Peyer's patch (tissue), 4 donors: ENCODE measurements at regions not wholly inside any gene's neighbourhood (a gene's known extent, or its start where the extent isn't known, plus 50 kb on each side); places are given as distances from the start of the nearest gene placed in this dataset.

Source experiments
- DNase-seq, 3 donors: peaks; one replicate each; pipeline ENCODE4 v3.0.0-alpha.2; 2017 to 2019
- H3K27ac ChIP-seq, 4 donors: fragments of 200-600 bp; sonication (generic); one replicate each; pipeline ENCODE4 v1.5.1; 2016 to 2019
- H3K27me3 ChIP-seq, 2 donors: fragments of 200-600 bp; sonication (generic); one replicate each; pipeline ENCODE4 v1.5.1; 2019
- H3K36me3 ChIP-seq, 3 donors: fragments of 200-600 bp; sonication (generic); one replicate each; pipeline ENCODE4 v1.5.1; 2016 to 2019
- H3K4me1 ChIP-seq, 4 donors: fragments of 200-600 bp; sonication (generic); one replicate each; pipeline ENCODE4 v1.5.1; 2016 to 2019
- H3K4me3 ChIP-seq, 4 donors: fragments of 200-600 bp; sonication (generic); 1 replicate in 3 of 4; 2 replicates in 1 of 4; pipeline ENCODE4 v1.5.1; 2016 to 2019; ENCODE audit warnings: mild to moderate bottlenecking in 1 of 4
- H3K9me3 ChIP-seq, 4 donors: fragments of 200-600 bp; sonication (generic); one replicate each; pipeline ENCODE4 v1.5.1; 2016 to 2019; ENCODE audit warnings: mild to moderate bottlenecking in 1 of 4
- POLR2A ChIP-seq, 2 donors: fragments of 450-650 bp; IDR thresholded peaks; one replicate each; pipeline ENCODE4 v1.5.1; 2017; ENCODE audit warnings: antibody characterized with exemption in 2 of 2, mild to moderate bottlenecking in 2 of 2, moderate library complexity in 2 of 2
- TF ChIP-seq, protein P1 (sequence below), 6 experiments: fragments of 450-650 bp in 4 of 6; fragments of 200-600 bp in 2 of 6; sonication (generic) in 1 of 6; IDR thresholded peaks; one replicate each; pipeline ENCODE4 v1.5.1; 2017 to 2019; ENCODE audit warnings: antibody characterized with exemption in 6 of 6, mild to moderate bottlenecking in 3 of 6, moderate library complexity in 1 of 6

DNA sequence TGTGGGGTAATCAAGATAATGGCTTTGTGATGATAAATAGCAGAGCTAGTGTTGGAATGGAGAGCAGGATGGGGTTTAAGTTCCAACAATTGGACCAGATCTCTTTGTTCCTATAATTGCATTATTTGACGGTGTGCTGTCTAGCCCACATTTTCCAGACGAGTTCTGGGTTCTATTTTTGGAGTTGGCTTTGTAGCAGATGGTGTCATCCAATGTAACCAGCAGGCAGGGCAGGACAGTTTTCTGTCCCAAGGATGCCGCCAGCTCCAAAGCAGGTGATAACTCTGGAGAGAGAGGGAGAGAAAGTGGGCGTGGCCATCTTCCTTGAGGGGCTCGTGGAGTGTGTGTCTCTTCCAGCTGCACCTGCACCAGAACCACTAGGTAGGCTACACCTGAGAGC lies 251.3 kb downstream of the KIF4B start:
- TF ChIP-seq, protein P1, sequence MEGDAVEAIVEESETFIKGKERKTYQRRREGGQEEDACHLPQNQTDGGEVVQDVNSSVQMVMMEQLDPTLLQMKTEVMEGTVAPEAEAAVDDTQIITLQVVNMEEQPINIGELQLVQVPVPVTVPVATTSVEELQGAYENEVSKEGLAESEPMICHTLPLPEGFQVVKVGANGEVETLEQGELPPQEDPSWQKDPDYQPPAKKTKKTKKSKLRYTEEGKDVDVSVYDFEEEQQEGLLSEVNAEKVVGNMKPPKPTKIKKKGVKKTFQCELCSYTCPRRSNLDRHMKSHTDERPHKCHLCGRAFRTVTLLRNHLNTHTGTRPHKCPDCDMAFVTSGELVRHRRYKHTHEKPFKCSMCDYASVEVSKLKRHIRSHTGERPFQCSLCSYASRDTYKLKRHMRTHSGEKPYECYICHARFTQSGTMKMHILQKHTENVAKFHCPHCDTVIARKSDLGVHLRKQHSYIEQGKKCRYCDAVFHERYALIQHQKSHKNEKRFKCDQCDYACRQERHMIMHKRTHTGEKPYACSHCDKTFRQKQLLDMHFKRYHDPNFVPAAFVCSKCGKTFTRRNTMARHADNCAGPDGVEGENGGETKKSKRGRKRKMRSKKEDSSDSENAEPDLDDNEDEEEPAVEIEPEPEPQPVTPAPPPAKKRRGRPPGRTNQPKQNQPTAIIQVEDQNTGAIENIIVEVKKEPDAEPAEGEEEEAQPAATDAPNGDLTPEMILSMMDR (IDR thresholded peaks at IDR 0.05) = no peak
- TF ChIP-seq POLR2A (IDR thresholded peaks at IDR 0.05) = no peak
- no peaks in the 10 kb centered on the region for H3K36me3 ChIP-seq
- H3K27me3 ChIP-seq = no peaks in the 10 kb centered on the region
- no peaks in the 10 kb centered on the region for H3K4me1 ChIP-seq
- H3K27ac ChIP-seq = no peak overlapping the region
- H3K4me3 ChIP-seq = no peak overlapping the region
- H3K9me3 ChIP-seq = no peaks in the 10 kb centered on the region
- no peak for DNase-seq

DNA sequence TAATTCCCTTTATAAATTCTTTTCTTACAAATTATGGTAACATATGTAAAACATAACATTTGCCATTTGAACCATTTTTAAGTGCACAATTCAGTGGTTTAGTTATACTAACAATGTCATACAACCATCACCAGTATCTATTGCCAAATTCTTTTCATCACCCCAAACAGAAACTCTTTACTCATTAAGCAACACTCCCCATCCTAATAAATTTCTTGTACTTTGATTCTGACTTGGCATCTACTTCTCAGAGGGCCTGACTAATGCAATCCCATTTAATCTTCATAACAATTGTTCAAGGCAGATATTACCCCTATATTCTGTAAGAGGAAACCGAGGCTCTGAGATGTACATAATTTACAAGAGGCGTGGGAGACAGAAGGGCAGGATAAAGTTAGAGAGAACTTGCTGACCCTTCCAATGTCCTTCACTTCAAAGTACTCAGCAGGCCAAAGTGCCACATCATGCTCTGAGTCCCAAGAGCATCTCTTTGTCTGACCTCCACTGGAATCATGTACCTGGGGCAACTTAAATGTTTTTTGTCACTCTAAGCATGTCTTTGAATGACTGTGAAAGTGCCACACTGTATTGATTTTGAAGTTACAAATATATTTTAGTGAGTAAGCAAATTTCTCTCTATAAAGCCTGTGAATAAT lies 255.3 kb downstream of the KIF4B start:
- Histone ChIP-seq H3K36me3 (no peaks in the 10 kb centered on the region), H3K9me3 (no peaks in the 10 kb centered on the region), H3K27me3 (no peaks in the 10 kb centered on the region), H3K4me3 (no peak overlapping the region), H3K27ac (no peak overlapping the region), H3K4me1 (no peaks in the 10 kb centered on the region)
- TF ChIP-seq POLR2A (IDR thresholded peaks at IDR 0.05) = no peak
- TF ChIP-seq, protein P1 (IDR thresholded peaks at IDR 0.05) = no peak
- DNase-seq = no peak

DNA sequence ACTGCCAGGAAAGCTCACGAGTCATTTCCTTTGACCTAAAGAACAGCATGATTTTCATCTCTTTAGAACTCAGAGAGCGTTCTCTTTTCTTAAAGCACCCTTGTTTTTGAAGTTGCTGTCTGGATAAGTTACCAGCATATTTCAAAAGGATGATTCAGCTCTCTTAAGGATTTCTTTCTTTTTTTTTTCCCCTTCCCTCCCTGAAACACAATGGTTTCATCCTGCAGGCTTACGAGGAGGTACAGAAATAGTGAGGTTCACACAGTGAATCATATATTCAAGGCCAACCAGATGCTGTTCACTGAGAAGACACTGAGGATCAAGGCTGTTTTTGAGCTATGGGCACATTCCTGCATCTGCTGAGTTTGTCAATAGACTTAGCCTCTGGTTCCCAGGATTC lies 257.2 kb downstream of the KIF4B start:
- TF ChIP-seq POLR2A (IDR thresholded peaks at IDR 0.05) = no peak
- TF ChIP-seq, protein P1 (IDR thresholded peaks at IDR 0.05) = no peak
- H3K36me3 ChIP-seq = no peaks in the 10 kb centered on the region
- no peak for DNase-seq
- no peak overlapping the region for H3K4me3 ChIP-seq
- H3K9me3 ChIP-seq = no peaks in the 10 kb centered on the region
- H3K27me3 ChIP-seq = no peaks in the 10 kb centered on the region
- no peaks in the 10 kb centered on the region for H3K4me1 ChIP-seq
- no peak overlapping the region for H3K27ac ChIP-seq

DNA sequence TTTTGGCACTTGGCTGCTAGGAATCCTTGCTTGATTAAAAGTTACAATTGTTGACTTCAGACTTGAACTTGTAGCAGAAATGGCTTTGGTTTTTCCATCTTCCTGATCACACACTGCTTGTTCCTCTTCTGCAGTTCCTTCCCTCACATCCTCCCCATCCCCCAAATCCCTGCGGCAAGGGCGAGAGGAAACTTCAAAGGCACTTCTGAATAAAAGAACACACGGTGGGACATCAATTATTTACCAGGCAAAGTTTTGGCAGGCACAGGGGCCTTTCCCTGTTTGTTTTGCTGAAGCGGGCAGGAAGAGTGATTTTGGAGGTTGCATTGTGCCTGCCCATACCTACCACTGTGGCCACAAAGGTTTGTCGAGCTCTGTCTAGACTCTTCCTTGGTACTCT lies 260.9 kb downstream of the KIF4B start:
- H3K4me3 ChIP-seq = no peak overlapping the region

DNA sequence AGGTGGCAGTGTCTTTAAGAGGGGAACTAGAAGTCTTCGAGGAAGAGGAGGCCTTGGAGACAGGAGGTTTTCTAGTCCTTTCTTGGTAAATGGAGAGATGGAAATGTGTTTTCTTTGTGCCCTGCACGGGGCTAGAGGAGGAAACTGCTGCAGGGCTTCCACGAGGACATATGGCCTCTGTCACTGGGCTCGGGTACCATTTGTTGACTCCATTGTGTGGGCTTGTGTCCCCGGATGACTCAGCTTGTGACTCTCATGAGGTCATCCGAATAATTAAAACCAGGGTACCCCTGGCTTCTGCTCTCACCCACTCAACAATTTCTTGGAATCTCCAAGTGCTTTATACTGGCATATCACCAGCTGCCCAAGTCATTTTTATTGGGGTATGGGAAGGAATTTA lies 261.7 kb downstream of the KIF4B start:
- no peak for DNase-seq
- no peaks in the 10 kb centered on the region for H3K27me3 ChIP-seq
- H3K9me3 ChIP-seq = no peaks in the 10 kb centered on the region
- H3K4me3 ChIP-seq = no peak overlapping the region
- H3K27ac ChIP-seq = no peak overlapping the region
- TF ChIP-seq, protein P1 (IDR thresholded peaks at IDR 0.05) = no peak
- no peak for TF ChIP-seq POLR2A (IDR thresholded peaks at IDR 0.05)
- H3K36me3 ChIP-seq = no peaks in the 10 kb centered on the region
- no peaks in the 10 kb centered on the region for H3K4me1 ChIP-seq

More for the DNA sequence above, 260.9 kb downstream of the KIF4B start:
- TF ChIP-seq POLR2A (IDR thresholded peaks at IDR 0.05) = no peak
- TF ChIP-seq, protein P1 (IDR thresholded peaks at IDR 0.05) = no peak
- no peaks in the 10 kb centered on the region for H3K9me3 ChIP-seq
- no peaks in the 10 kb centered on the region for H3K36me3 ChIP-seq
- no peak for DNase-seq
- H3K27ac ChIP-seq = no peak overlapping the region
- no peaks in the 10 kb centered on the region for H3K4me1 ChIP-seq
- H3K27me3 ChIP-seq = no peaks in the 10 kb centered on the region

DNA sequence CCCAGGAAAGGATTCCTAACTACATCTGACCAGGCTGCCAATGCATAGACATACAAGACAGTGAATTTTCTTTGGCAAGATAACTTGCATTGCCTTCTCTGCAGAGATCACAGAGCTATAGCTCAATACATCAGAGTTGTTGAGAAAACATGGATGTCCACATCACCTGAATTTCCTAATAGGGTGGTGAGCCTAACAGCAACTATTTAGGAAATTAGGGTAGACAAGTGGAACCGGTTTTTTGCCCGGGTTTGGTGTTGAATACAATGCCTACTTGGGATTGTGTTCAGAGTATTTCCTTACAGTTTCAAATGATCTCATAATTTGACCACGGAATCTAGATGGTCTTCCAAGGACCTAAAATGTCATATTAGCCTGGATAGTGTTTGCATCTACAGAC lies 262.7 kb downstream of the KIF4B start:
- Histone ChIP-seq H3K4me1 (no peaks in the 10 kb centered on the region), H3K9me3 (no peaks in the 10 kb centered on the region), H3K4me3 (no peak overlapping the region), H3K36me3 (no peaks in the 10 kb centered on the region), H3K27me3 (no peaks in the 10 kb centered on the region), H3K27ac (no peak overlapping the region)
- no peak for TF ChIP-seq POLR2A (IDR thresholded peaks at IDR 0.05)
- TF ChIP-seq, protein P1 (IDR thresholded peaks at IDR 0.05) = no peak
- DNase-seq = no peak
